NB4 (cell line): ENCODE measurements at regions not wholly inside any gene's neighbourhood (a gene's known extent, or its start where the extent isn't known, plus 50 kb on each side); places are given as distances from the start of the nearest gene placed in this dataset.

Experiments
- DNase-seq: peaks from one replicate; pipeline ENCODE4 v3.0.0; 2010; ENCODE audit warnings: low read depth
- H3K4me3 ChIP-seq: one replicate; pipeline ENCODE4 v1.5.1; 2011; ENCODE audit warnings: mild to moderate bottlenecking, low read depth, low read length, moderate library complexity
- MYC ChIP-seq: IDR thresholded peaks from 2 replicates; pipeline ENCODE4 v1.6.1; 2011; ENCODE audit warnings: low read depth, low read length
- POLR2A ChIP-seq: IDR thresholded peaks from 2 replicates; pipeline ENCODE4 v1.6.1; 2011; ENCODE audit warnings: mild to moderate bottlenecking; ENCODE audit not compliant: insufficient read length; ENCODE audit errors: extremely low read depth
- TF ChIP-seq, protein P1 (sequence below): IDR thresholded peaks from one replicate; pipeline ENCODE4 v1.5.1; 2012; ENCODE audit warnings: low read depth, low read length
- TF ChIP-seq, protein P2 (sequence below): IDR thresholded peaks from 2 replicates; pipeline ENCODE4 v1.6.1; 2011; ENCODE audit warnings: low read depth, low read length

DNA sequence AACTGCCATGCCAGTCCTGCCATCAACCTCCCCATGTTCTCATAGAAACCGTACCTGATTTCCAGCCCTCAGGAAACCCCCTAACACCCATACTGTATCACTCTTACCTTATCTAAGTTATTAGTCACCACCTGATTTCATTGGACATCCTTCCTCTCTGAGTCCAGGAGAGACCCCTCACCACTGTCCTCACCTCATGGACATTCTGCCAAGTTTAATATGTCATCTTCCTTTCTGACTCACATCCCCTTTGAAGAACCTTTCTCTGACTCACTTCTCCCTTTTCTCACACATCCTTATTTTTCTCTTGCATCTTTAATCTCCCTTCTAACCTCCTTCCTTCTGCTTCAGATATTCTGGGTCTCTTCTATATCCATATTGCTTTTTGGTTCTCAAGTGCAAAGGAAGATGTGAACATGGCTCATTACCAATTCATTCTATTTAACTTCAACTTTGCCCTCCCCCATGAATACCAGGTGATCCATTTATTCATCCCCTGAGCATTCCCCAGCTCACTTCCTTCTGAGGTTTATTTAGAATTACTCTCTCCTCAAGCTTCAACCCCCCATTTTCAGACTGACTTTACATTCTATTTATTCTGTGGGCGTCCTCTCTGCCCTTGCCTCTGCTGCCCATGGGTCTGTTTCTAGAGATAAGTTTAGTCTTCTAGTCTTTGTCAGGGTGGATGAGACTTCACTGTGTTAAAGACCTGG, 206.8 kb upstream of the ESRRG start:
- no peak for DNase-seq
- TF ChIP-seq, protein P1, sequence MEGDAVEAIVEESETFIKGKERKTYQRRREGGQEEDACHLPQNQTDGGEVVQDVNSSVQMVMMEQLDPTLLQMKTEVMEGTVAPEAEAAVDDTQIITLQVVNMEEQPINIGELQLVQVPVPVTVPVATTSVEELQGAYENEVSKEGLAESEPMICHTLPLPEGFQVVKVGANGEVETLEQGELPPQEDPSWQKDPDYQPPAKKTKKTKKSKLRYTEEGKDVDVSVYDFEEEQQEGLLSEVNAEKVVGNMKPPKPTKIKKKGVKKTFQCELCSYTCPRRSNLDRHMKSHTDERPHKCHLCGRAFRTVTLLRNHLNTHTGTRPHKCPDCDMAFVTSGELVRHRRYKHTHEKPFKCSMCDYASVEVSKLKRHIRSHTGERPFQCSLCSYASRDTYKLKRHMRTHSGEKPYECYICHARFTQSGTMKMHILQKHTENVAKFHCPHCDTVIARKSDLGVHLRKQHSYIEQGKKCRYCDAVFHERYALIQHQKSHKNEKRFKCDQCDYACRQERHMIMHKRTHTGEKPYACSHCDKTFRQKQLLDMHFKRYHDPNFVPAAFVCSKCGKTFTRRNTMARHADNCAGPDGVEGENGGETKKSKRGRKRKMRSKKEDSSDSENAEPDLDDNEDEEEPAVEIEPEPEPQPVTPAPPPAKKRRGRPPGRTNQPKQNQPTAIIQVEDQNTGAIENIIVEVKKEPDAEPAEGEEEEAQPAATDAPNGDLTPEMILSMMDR = no peak
- TF ChIP-seq, protein P2, sequence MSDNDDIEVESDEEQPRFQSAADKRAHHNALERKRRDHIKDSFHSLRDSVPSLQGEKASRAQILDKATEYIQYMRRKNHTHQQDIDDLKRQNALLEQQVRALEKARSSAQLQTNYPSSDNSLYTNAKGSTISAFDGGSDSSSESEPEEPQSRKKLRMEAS = no peak
- no peak for TF ChIP-seq POLR2A
- no peak for TF ChIP-seq MYC
- H3K4me3 ChIP-seq = no peak overlapping the region

DNA sequence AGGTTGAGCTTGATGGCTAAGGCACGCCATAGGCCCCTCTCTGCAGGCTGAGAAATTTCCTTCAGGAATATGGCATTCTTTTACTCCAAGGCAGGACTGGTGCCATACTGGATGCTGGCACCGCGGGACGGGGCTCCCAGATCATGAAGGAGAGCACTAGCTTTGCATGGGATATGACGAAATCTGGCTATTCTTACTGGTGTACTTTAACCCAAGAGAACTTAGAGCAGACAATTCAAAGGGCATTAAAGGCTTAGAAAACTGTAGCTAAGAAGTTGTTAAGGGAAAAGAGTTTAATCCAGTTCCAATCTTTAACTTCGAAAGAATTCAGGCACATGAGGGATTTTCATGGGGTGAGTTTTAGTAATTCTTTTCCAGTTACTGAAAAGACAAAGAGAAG, 204.4 kb upstream of the ESRRG start:
- TF ChIP-seq, protein P2 = no peak
- TF ChIP-seq MYC = no peak
- TF ChIP-seq POLR2A = no peak
- TF ChIP-seq, protein P1 = no peak
- H3K4me3 ChIP-seq = no peak overlapping the region
- no peak for DNase-seq

DNA sequence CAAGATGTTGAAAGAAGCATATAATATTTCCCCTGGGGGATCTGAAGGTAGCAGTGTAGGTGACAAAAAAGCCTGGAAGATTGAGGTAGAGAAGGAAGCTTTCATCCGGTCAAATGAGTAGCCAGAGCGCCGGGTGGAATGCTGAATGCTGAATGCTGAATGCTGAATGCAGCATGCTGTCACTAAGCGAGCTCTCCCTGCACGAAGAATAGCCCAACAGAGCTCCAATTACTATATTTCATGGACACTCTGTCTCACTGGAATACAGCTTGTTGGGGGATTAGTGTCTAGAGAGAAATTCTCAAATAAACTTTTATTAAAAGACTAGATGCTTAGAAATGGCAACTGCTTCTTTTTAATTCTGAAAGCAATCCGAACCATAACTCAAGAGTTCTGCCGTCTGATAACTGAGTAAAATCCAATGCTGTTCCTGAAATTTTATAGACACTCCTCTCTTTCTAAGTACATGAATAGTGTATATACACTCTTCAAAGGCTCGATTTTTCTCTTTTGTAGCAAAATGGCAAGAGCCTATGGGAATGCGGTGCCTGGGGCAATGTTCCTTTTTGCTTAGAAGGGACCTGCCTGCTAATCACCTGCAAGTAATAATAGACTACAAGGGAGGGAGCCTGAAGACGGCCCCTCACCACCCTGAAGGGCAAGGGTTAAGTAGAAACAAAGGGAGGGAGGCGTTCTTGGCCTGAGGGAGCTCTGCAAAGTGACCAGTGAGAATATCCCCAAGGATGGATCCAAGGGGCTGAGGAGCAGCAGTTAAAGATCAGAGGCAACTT, 203.7 kb upstream of the ESRRG start:
- H3K4me3 ChIP-seq = no peak overlapping the region
- no peak for DNase-seq
- TF ChIP-seq POLR2A = no peak
- TF ChIP-seq, protein P1 = no peak
- no peak for TF ChIP-seq MYC
- TF ChIP-seq, protein P2 = no peak

DNA sequence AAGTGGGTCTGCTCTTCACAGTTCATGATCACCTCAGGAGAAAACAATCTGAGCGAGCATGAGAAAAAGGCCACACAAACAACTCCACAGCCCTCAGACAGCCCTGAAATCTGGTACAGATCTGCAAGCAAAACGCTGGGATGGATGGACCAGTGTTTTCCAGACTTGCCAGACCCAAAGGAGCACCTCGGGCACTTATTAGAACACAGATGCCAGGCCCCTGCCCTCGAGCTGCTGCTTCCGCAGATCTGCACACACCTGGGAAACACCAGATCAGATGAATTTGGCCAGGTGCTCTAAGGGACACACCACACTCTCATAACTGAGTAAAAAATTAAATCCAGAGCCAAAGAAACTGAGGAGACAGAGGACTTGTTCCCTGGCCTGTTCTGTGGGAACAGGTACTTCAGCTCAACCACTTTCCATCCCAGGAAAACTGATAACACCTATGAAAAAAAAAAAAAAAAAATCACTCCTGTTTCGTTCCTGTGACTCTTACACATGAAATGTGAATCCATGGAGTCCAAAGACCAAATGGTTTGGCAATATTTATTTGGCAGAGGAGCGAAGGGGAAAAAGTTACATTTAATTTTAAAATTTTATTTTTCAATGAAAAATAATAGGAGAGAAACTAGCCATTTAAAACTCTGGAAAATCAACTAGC, 202.9 kb upstream of the ESRRG start:
- no peak overlapping the region for H3K4me3 ChIP-seq
- no peak for DNase-seq
- TF ChIP-seq POLR2A (no peak), MYC (no peak)
- TF ChIP-seq, protein P2 = no peak
- TF ChIP-seq, protein P1 = no peak

DNA sequence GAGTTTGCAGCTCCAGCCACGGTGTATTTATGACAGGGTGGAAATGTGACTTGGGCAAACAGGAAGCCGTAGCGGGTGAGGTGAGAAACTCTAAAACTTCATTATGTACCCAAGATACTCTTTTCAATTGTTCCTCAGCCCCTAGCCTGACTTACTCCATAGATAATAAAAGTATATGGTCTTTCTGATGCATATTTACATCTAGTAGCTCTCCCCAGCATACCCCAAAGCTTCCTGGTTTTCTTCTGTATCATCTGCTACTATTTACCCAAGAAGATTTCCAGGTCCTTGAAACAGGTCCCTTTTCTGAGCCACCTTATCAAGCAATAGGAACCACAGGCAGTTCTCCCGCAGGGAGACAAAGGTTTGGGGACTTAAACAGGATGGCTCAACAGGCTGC, 201.5 kb upstream of the ESRRG start:
- no peak overlapping the region for H3K4me3 ChIP-seq
- TF ChIP-seq MYC (no peak), POLR2A (no peak)
- TF ChIP-seq, protein P1 = no peak
- TF ChIP-seq, protein P2 = no peak
- DNase-seq = no peak
